ENCODE measurements at regions not wholly inside any gene's neighbourhood (a gene's known extent, or its start where the extent isn't known, plus 50 kb on each side); places are given as distances from the start of the nearest gene placed in this dataset.
"Not testable (repeated sequence)": the region's sequence is repeated elsewhere in the genome, so short reads cannot be mapped to it uniquely, and the experiment has no call there.

DNA sequence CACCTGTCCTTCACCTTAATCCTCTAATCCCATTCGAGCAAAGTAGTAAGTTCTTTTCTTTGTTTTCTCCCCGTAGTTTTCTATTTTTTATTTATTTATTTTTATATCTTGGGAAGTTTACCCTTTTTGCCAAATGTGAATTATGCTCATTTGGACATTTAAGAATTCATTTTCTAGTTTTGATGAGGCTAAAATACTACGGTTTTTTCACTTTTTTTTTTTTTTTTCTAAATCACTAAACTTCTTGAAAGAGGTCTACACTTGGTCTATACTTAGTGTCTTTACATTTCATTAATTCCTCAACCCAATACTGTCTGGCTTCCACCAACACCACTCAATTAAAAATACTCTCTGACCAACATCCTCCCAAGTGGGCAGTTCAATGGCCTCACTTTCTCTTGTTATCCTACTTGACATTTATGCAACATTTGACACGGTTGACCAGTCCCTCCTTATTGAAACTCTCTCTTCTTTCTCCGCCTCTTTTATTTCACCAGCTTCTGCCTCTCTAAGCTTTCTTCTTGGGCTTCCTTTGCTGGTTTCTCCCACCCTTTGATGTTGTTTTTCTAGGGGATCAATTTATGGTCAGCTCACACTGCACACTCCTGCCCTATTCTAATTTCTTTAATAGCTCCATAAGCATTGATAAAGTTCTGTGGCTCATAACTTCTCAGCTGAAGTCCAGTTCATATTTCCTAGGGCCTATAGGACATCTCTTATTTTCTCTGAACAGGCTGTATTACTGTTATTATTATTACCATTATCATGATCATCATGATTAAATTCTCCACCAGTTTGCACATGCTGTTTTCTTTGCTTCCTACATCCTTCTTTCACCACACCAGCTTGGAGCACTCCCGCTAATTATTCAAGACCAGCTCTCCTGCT is 72.6 kb upstream of the CITED2 start:
- Histone ChIP-seq H3K4me1 (ENCODE audit: insufficient read depth, low read length, severe bottlenecking) (no peaks in the 10 kb centered on the region), H3K9me3 (ENCODE audit: low read length) (no peaks in the 10 kb centered on the region), H3K36me3 (ENCODE audit: insufficient read depth, low read length) (no peaks in the 10 kb centered on the region), H3K4me2 (ENCODE audit: low read length) (no peak overlapping the region), H3K79me2 (ENCODE audit: insufficient read depth, low read length) (no peaks in the 10 kb centered on the region), H3K27ac (ENCODE audit: low read depth, low read length, poor library complexity, severe bottlenecking) (no peak overlapping the region), H3K9me2 (ENCODE audit: low read depth, low read length) (no peaks in the 10 kb centered on the region), H4K20me1 (ENCODE audit: insufficient read depth, low read length) (no peaks in the 10 kb centered on the region), H3K9ac (ENCODE audit: low read length) (no peak overlapping the region), H3K27me3 (ENCODE audit: insufficient read depth, low read length) (no peaks in the 10 kb centered on the region), H3K4me3 (ENCODE audit: low read depth, low read length, poor library complexity, severe bottlenecking) (no peak overlapping the region), H3F3A (ENCODE audit: insufficient read depth, low read length) (no peaks in the 10 kb centered on the region), H2AFZ (ENCODE audit: low read length) (no peak overlapping the region)
- TF ChIP-seq CTCF (IDR thresholded peaks at IDR 0.05; ENCODE audit: low read length) (no peak), EZH2 (IDR thresholded peaks at IDR 0.05; ENCODE audit: borderline replicate concordance, low read length) (no peak)

GRCh38 chr6:139446138-139446715 is 71.8 kb upstream of the CITED2 start:
- Histone ChIP-seq H3K36me3 (ENCODE audit: insufficient read depth, low read length) (no peaks in the 10 kb centered on the region), H3F3A (ENCODE audit: insufficient read depth, low read length) (no peaks in the 10 kb centered on the region), H3K9ac (ENCODE audit: low read length) (no peak overlapping the region), H3K4me2 (ENCODE audit: low read length) (no peak overlapping the region), H2AFZ (ENCODE audit: low read length) (no peak overlapping the region), H3K4me1 (ENCODE audit: insufficient read depth, low read length, severe bottlenecking) (no peaks in the 10 kb centered on the region), H3K9me3 (ENCODE audit: low read length) (no peaks in the 10 kb centered on the region), H3K27me3 (ENCODE audit: insufficient read depth, low read length) (no peaks in the 10 kb centered on the region), H3K27ac (ENCODE audit: low read depth, low read length, poor library complexity, severe bottlenecking) (no peak overlapping the region), H3K79me2 (ENCODE audit: insufficient read depth, low read length) (no peaks in the 10 kb centered on the region), H3K4me3 (ENCODE audit: low read depth, low read length, poor library complexity, severe bottlenecking) (no peak overlapping the region), H3K9me2 (ENCODE audit: low read depth, low read length) (no peaks in the 10 kb centered on the region), H4K20me1 (ENCODE audit: insufficient read depth, low read length) (no peaks in the 10 kb centered on the region)
- TF ChIP-seq CTCF (IDR thresholded peaks at IDR 0.05; ENCODE audit: low read length) (no peak), EZH2 (IDR thresholded peaks at IDR 0.05; ENCODE audit: borderline replicate concordance, low read length) (no peak)

- not testable (repeated sequence) for H3K4me2 ChIP-seq (ENCODE audit: low read length); H3K9me3 ChIP-seq (ENCODE audit: low read length); H3K9ac ChIP-seq (ENCODE audit: low read length); H2AFZ ChIP-seq (ENCODE audit: low read length); H4K20me1 ChIP-seq (ENCODE audit: insufficient read depth, low read length); H3F3A ChIP-seq (ENCODE audit: insufficient read depth, low read length); H3K4me3 ChIP-seq (ENCODE audit: low read depth, low read length, poor library complexity, severe bottlenecking); H3K36me3 ChIP-seq (ENCODE audit: insufficient read depth, low read length); H3K79me2 ChIP-seq (ENCODE audit: insufficient read depth, low read length); H3K4me1 ChIP-seq (ENCODE audit: insufficient read depth, low read length, severe bottlenecking); H3K27ac ChIP-seq (ENCODE audit: low read depth, low read length, poor library complexity, severe bottlenecking); H3K27me3 ChIP-seq (ENCODE audit: insufficient read depth, low read length); H3K9me2 ChIP-seq (ENCODE audit: low read depth, low read length)
These were observed 69.9 kb upstream of the CITED2 start for GRCh38 chr6:139444273-139444787.
